ENCODE measurements at regions not wholly inside any gene's neighbourhood (a gene's known extent, or its start where the extent isn't known, plus 50 kb on each side); places are given as distances from the start of the nearest gene placed in this dataset.

- Mint-ChIP-seq H3K27ac (no peak overlapping the region), H3K27me3 (peaks cover 4% of the 10 kb centered on the region), H3K36me3 (no peaks in the 10 kb centered on the region), H3K9me3 (no peaks in the 10 kb centered on the region), H3K4me3 (no peak overlapping the region), H3K4me1 (ENCODE audit: low read depth) (no peaks in the 10 kb centered on the region)
- DNase-seq: no peak
- ChIA-PET POLR2A (no interaction called here), CTCF (no interaction called here)
- intact Hi-C loops (cut with micrococcal nuclease): no loop called here
Measured at GRCh38 chr7:93014410-93014809, 103.4 kb downstream of the SAMD9 start.

DNA sequence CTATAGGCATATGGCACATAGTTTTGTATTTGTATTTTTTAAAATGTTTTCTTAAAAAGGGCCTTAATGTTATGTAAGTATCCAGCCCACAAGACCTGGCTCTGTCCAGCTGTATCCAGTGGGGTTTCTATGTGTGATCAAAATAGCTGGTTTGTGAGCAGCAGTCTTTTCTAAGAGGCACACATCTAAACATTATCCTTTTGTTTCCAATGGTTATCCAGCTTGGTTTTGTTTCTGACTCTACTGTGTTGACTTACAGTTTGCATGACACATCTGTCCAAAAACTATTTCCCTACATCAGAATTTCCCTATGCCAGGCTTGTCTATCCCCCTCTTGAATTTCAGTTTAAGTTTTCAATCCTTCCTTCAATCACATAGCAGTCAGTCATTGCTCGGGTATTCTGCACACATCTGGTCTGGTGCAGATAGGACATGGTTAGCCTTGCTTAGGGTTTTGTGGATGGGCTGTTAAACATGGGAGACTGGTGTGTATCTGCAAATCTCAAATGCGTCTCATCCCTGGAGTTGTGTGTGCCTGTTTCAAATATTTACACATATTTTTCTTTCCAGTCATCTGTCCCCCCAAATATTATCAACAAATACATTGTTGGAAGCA is 104.2 kb downstream of the SAMD9 start:
- peaks cover 9% of the 10 kb centered on the region for H3K27me3 Mint-ChIP-seq

GRCh38 chr7:93011351-93012294 is 106.2 kb downstream of the SAMD9 start:
- ChIA-PET CTCF (interaction anchor here (0.8 to 1.3 kb wide), 2 partner anchors 12 to 587 kb away, joined by 3 to 5 read pairs; no protein-coding TSS in a partner anchor), POLR2A (no interaction called here)
- Mint-ChIP-seq H3K27ac (no peak overlapping the region), H3K4me3 (no peak overlapping the region), H3K36me3 (no peaks in the 10 kb centered on the region), H3K27me3 (peaks cover 10% of the 10 kb centered on the region), H3K4me1 (ENCODE audit: low read depth) (no peaks in the 10 kb centered on the region), H3K9me3 (no peaks in the 10 kb centered on the region)
- intact Hi-C loops (cut with micrococcal nuclease): no loop called here
- DNase-seq: no peak

More for the DNA sequence above, 104.2 kb downstream of the SAMD9 start:
- Mint-ChIP-seq H3K9me3 (no peaks in the 10 kb centered on the region), H3K27ac (no peak overlapping the region), H3K36me3 (no peaks in the 10 kb centered on the region), H3K4me3 (no peak overlapping the region), H3K4me1 (ENCODE audit: low read depth) (no peaks in the 10 kb centered on the region)
- no peak for DNase-seq
- ChIA-PET POLR2A (no interaction called here), CTCF (no interaction called here)
- intact Hi-C loops (cut with micrococcal nuclease): no loop called here

DNA sequence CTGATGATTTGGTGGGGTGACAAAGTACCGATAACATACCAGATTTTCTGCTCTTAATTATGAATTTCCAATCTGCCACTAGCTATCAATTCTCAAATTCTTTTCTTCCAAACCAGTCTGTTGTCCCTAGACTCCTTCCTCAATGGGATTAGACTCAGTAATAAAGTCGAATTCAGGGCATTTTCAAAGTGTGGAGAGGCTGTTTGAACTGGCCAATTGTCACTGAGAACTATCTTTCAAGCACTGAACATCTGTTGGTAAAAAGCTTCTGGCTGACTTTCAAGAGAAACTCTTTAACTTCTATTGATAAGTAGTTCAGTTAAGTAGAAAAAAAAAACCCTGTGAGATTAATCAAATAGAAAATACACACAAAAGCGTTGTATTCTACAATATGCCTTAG is 108.9 kb downstream of the SAMD9 start:
- intact Hi-C loops (cut with micrococcal nuclease): no loop called here
- no peak for DNase-seq
- Mint-ChIP-seq H3K9me3 (no peaks in the 10 kb centered on the region), H3K4me3 (no peak overlapping the region), H3K27me3 (peaks cover 14% of the 10 kb centered on the region), H3K4me1 (ENCODE audit: low read depth) (no peaks in the 10 kb centered on the region), H3K27ac (no peak overlapping the region), H3K36me3 (no peaks in the 10 kb centered on the region)
- POLR2A ChIA-PET: no interaction called here
- CTCF ChIA-PET: no interaction called here

- intact Hi-C loops (cut with micrococcal nuclease): no loop called here
- no peaks in the 10 kb centered on the region for H3K9me3 Mint-ChIP-seq
- no peak for DNase-seq
- CTCF ChIA-PET: interaction anchor here (0.6 kb wide), 1 partner anchor 21 kb away, joined by 3 read pairs; no protein-coding TSS in a partner anchor
- H3K27ac Mint-ChIP-seq: no peak overlapping the region
- H3K4me1 Mint-ChIP-seq (ENCODE audit: low read depth): no peaks in the 10 kb centered on the region
- H3K4me3 Mint-ChIP-seq: no peak overlapping the region
- POLR2A ChIA-PET: no interaction called here
- H3K27me3 Mint-ChIP-seq: peaks cover 17% of the 10 kb centered on the region
- no peaks in the 10 kb centered on the region for H3K36me3 Mint-ChIP-seq
Measured at GRCh38 chr7:93006480-93007095, 111.2 kb downstream of the SAMD9 start.

DNA sequence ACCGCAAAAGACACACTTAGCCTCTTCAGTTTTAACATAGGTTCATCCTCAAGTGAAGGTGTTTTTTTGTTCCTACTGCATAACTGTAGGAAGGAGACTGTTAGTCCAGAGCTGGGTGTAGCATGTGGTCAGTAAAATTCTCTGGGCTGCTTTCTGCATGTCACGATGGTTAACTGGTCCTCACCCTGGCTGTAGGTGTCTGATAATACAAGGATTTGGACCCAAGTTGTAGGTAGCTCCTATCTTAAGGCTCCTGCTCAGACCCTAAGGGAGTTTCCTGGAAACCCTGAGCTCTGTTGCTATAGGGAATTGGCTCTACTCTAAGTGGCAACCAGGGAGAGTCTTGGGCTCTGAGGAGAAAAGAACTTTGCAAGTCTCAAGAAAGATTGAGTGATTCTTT is 112.9 kb downstream of the SAMD9 start:
- H3K27ac Mint-ChIP-seq: no peak overlapping the region
- H3K9me3 Mint-ChIP-seq: no peaks in the 10 kb centered on the region
- peaks cover 13% of the 10 kb centered on the region for H3K27me3 Mint-ChIP-seq
- ChIA-PET POLR2A (no interaction called here), CTCF (no interaction called here)
- DNase-seq: no peak
- H3K4me3 Mint-ChIP-seq: no peak overlapping the region
- intact Hi-C loops (cut with micrococcal nuclease): no loop called here
- H3K4me1 Mint-ChIP-seq (ENCODE audit: low read depth): no peaks in the 10 kb centered on the region
- H3K36me3 Mint-ChIP-seq: no peaks in the 10 kb centered on the region

DNA sequence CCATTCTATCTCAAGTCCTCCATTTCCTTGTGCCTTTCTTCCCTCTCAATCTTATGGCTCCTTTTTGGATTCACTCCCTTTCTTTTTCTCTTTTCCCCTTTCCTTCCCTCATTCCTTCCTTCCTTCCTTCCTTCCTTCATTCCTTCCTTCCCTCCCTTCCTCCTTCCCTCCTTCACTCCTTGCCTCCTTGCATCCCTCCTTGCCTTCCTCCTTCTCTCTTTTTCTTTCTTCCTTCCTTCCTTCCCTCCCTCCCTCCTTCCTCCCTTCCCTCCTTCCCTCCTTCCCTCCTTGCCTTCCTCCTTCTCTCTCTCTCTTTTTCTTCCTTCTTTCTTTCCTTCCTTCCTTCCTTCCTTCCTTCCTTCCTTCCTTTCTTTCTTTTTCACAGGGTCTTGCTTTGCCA is 120.1 kb downstream of the SAMD9 start:
- intact Hi-C loops (cut with micrococcal nuclease): no loop called here
- no peak overlapping the region for H3K27ac Mint-ChIP-seq
- H3K9me3 Mint-ChIP-seq: no peaks in the 10 kb centered on the region
- ChIA-PET POLR2A (no interaction called here), CTCF (no interaction called here)
- peaks cover 8% of the 10 kb centered on the region for H3K27me3 Mint-ChIP-seq
- no peak for DNase-seq
- no peaks in the 10 kb centered on the region for H3K4me1 Mint-ChIP-seq (ENCODE audit: low read depth)
- no peaks in the 10 kb centered on the region for H3K36me3 Mint-ChIP-seq
- H3K4me3 Mint-ChIP-seq: no peak overlapping the region

DNA sequence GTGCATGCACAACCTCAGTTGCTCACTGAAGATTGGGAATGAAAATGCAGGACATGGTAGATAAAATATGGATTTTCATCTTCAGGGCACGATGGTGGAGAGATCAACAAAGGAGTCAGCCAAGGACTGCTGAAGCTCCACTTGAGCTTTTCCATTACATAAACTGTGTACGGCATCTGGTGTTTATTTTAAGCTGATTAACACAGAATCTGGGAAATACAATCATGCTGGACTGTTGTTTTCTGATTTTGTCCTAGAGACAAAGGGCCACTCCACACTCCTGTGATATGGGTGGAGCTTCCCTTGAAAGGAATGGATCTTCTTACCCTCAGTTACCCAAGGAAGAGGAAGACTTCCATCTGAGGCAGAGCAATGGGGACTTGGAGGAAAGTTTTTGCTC is 120.6 kb downstream of the SAMD9 start:
- H3K4me3 Mint-ChIP-seq: no peak overlapping the region
- H3K9me3 Mint-ChIP-seq: no peaks in the 10 kb centered on the region
- no peaks in the 10 kb centered on the region for H3K4me1 Mint-ChIP-seq (ENCODE audit: low read depth)
- peaks cover 8% of the 10 kb centered on the region for H3K27me3 Mint-ChIP-seq
- POLR2A ChIA-PET: no interaction called here
- no peak overlapping the region for H3K27ac Mint-ChIP-seq
- no peak for DNase-seq
- CTCF ChIA-PET: no interaction called here
- no peaks in the 10 kb centered on the region for H3K36me3 Mint-ChIP-seq
- intact Hi-C loops (cut with micrococcal nuclease): no loop called here

GRCh38 chr7:92994901-92995300 is 122.9 kb downstream of the SAMD9 start:
- H3K27ac Mint-ChIP-seq: no peak overlapping the region
- POLR2A ChIA-PET: no interaction called here
- peaks cover 9% of the 10 kb centered on the region for H3K27me3 Mint-ChIP-seq
- H3K36me3 Mint-ChIP-seq: no peaks in the 10 kb centered on the region
- intact Hi-C loops (cut with micrococcal nuclease): no loop called here
- DNase-seq: no peak
- H3K4me3 Mint-ChIP-seq: no peak overlapping the region
- H3K4me1 Mint-ChIP-seq (ENCODE audit: low read depth): no peaks in the 10 kb centered on the region
- CTCF ChIA-PET: no interaction called here
- no peaks in the 10 kb centered on the region for H3K9me3 Mint-ChIP-seq

DNA sequence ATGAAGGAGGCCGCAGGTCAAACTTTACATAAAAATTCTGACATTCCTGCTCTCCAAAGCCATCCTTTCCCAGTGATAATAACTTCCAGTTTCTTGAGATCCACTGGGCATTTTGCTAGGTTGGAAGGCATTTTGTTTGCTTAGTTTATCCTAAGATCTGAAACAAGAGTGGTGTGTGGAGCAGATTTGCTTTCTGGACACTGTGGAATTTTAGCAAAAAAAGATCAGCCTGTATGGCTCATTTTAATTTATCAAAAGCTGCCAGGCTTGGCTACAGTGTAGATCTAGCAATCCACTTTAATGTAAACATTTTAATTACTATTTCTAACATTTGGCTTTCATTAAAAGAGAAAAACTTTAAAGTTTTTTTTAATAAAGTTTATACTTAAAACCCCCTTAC is 124.8 kb downstream of the SAMD9 start:
- no peaks in the 10 kb centered on the region for H3K9me3 Mint-ChIP-seq
- CTCF ChIA-PET: no interaction called here
- intact Hi-C loops (cut with micrococcal nuclease): no loop called here
- no peaks in the 10 kb centered on the region for H3K36me3 Mint-ChIP-seq
- no peak overlapping the region for H3K27ac Mint-ChIP-seq
- no peaks in the 10 kb centered on the region for H3K4me1 Mint-ChIP-seq (ENCODE audit: low read depth)
- no peak for DNase-seq
- H3K27me3 Mint-ChIP-seq: peaks cover 7% of the 10 kb centered on the region
- no peak overlapping the region for H3K4me3 Mint-ChIP-seq
- POLR2A ChIA-PET: no interaction called here

DNA sequence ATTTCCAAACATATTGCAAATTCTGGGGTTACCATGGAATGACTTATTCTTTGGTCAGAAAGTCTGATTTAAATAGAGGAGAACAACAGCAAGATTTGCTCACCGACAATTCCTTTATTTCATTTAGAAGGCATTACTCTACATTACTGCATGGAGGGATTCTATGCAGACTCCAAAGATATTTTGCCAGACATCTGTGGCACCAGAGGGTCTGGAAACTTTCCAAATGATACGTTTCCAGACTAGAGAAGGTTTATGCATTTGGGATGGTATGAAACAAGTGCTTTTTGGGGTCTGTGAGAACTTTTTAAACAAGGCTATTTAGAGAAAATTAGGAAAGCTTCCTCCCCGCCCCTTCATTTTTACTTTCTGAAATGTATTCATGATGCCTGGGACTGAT is 125.3 kb downstream of the SAMD9 start:
- peaks cover 8% of the 10 kb centered on the region for H3K27me3 Mint-ChIP-seq
- no peaks in the 10 kb centered on the region for H3K36me3 Mint-ChIP-seq
- no peak overlapping the region for H3K27ac Mint-ChIP-seq
- no peaks in the 10 kb centered on the region for H3K9me3 Mint-ChIP-seq
- no peak overlapping the region for H3K4me3 Mint-ChIP-seq
- intact Hi-C loops (cut with micrococcal nuclease): no loop called here
- DNase-seq: no peak
- no peaks in the 10 kb centered on the region for H3K4me1 Mint-ChIP-seq (ENCODE audit: low read depth)
- POLR2A ChIA-PET: no interaction called here
- CTCF ChIA-PET: no interaction called here

GRCh38 chr7:92991190-92991589 is 126.6 kb downstream of the SAMD9 start:
- ChIA-PET CTCF (interaction anchor here (0.6 kb wide), 1 partner anchor 36 kb away, joined by 3 read pairs; no protein-coding TSS in a partner anchor), POLR2A (no interaction called here)
- Mint-ChIP-seq H3K27me3 (peaks cover 8% of the 10 kb centered on the region), H3K4me1 (ENCODE audit: low read depth) (no peaks in the 10 kb centered on the region), H3K9me3 (no peaks in the 10 kb centered on the region), H3K27ac (no peak overlapping the region), H3K4me3 (no peak overlapping the region), H3K36me3 (no peaks in the 10 kb centered on the region)
- intact Hi-C loops (cut with micrococcal nuclease): no loop called here
- DNase-seq: no peak
